ENCODE measurements at regions not wholly inside any gene's neighbourhood (a gene's known extent, or its start where the extent isn't known, plus 50 kb on each side); places are given as distances from the start of the nearest gene placed in this dataset.

DNA sequence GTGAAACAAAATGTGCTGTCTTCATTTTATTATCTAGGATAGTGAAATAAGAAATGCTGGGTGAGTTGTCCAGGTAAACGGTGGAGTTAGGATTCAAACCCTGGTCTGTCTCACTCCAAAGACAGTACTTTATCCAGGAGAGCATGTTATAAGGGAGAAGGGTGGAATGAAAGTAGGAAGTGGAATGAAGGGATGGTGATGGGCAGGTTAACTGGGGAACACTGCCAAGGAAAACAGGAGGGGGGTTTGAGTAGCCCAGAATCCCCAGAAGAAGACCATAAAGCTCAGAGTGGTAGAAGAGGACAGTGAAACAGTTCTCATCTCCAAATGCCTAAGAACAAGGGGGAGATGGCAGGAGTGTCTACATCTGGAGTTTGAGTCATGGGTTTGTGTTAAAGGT is 169.0 kb downstream of the BARX2 start:
- no peak for DNase-seq (ENCODE audit: low read depth, low spot score)
- ChIA-PET CTCF (interaction anchor here (0.5 kb wide), 1 partner anchor 62 kb away, joined by 3 read pairs; no protein-coding TSS in a partner anchor), POLR2A (no interaction called here)
- no peak for TF ChIP-seq SIN3A (IDR thresholded peaks at IDR 0.05; ENCODE audit: borderline replicate concordance, insufficient read depth, low read depth, low read length)
- TF ChIP-seq, protein P1, sequence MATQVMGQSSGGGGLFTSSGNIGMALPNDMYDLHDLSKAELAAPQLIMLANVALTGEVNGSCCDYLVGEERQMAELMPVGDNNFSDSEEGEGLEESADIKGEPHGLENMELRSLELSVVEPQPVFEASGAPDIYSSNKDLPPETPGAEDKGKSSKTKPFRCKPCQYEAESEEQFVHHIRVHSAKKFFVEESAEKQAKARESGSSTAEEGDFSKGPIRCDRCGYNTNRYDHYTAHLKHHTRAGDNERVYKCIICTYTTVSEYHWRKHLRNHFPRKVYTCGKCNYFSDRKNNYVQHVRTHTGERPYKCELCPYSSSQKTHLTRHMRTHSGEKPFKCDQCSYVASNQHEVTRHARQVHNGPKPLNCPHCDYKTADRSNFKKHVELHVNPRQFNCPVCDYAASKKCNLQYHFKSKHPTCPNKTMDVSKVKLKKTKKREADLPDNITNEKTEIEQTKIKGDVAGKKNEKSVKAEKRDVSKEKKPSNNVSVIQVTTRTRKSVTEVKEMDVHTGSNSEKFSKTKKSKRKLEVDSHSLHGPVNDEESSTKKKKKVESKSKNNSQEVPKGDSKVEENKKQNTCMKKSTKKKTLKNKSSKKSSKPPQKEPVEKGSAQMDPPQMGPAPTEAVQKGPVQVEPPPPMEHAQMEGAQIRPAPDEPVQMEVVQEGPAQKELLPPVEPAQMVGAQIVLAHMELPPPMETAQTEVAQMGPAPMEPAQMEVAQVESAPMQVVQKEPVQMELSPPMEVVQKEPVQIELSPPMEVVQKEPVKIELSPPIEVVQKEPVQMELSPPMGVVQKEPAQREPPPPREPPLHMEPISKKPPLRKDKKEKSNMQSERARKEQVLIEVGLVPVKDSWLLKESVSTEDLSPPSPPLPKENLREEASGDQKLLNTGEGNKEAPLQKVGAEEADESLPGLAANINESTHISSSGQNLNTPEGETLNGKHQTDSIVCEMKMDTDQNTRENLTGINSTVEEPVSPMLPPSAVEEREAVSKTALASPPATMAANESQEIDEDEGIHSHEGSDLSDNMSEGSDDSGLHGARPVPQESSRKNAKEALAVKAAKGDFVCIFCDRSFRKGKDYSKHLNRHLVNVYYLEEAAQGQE (IDR thresholded peaks at IDR 0.05; ENCODE audit: insufficient read depth in 1 of 2, low read depth in 2 of 2, low read length in 1 of 2) = no peak
- no peak for TF ChIP-seq TCF7L2 (IDR thresholded peaks at IDR 0.05; ENCODE audit: low read depth, low read length)
- TF ChIP-seq, protein P2, sequence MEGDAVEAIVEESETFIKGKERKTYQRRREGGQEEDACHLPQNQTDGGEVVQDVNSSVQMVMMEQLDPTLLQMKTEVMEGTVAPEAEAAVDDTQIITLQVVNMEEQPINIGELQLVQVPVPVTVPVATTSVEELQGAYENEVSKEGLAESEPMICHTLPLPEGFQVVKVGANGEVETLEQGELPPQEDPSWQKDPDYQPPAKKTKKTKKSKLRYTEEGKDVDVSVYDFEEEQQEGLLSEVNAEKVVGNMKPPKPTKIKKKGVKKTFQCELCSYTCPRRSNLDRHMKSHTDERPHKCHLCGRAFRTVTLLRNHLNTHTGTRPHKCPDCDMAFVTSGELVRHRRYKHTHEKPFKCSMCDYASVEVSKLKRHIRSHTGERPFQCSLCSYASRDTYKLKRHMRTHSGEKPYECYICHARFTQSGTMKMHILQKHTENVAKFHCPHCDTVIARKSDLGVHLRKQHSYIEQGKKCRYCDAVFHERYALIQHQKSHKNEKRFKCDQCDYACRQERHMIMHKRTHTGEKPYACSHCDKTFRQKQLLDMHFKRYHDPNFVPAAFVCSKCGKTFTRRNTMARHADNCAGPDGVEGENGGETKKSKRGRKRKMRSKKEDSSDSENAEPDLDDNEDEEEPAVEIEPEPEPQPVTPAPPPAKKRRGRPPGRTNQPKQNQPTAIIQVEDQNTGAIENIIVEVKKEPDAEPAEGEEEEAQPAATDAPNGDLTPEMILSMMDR (IDR thresholded peaks at IDR 0.05) = no peak
- TF ChIP-seq POLR2AphosphoS5 (IDR thresholded peaks at IDR 0.05; ENCODE audit: low read depth, low read length) = no peak
- Histone ChIP-seq H3K4me3 (ENCODE audit: low read depth in 2 of 2, low read length in 2 of 2) (no peak overlapping the region), H3K4me1 (ENCODE audit: control insufficient read depth, insufficient read depth, low read length) (no peaks in the 10 kb centered on the region), H3K27me3 (ENCODE audit: control insufficient read depth, insufficient read depth, low read length) (no peaks in the 10 kb centered on the region), H3K27ac (ENCODE audit: low read length) (no peak overlapping the region), H3K36me3 (ENCODE audit: control insufficient read depth, insufficient read depth, low read length) (no peaks in the 10 kb centered on the region), H3K9me3 (ENCODE audit: control insufficient read depth, insufficient read depth, low read depth, low read length) (no peaks in the 10 kb centered on the region)
- in situ Hi-C loops (cut with HindIII; ENCODE audit: low pct_unique_long_range_greater_than_20kb, low sequenced_read_pairs) = no loop called here
- BruUV-seq (replicated peaks) = no TSS peak
- intact Hi-C loops (cut with micrococcal nuclease; ENCODE audit: unreplicated experiment) = no loop called here
- no peak for ATAC-seq

DNA sequence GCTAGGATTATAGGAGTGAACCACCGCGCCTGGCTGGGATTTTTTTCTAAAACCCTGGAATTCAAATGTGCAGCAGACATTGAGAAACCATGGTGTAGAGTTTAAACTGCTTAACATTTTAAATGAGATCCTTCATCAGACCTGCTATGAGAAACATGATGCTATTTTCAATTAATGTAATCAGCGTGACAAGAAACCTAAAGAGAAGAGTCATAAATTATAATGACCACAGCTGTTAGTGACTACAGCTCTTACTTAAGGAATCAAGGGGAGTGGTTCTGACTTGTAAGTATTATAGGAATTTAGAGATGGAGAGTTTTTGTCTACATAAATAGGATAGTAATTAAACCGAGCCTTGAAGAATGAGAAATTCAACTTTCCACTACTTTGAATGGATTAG is 170.6 kb downstream of the BARX2 start:
- TF ChIP-seq TCF7L2 (IDR thresholded peaks at IDR 0.05; ENCODE audit: low read depth, low read length) (no peak), SIN3A (IDR thresholded peaks at IDR 0.05; ENCODE audit: borderline replicate concordance, insufficient read depth, low read depth, low read length) (no peak), POLR2AphosphoS5 (IDR thresholded peaks at IDR 0.05; ENCODE audit: low read depth, low read length) (no peak)
- TF ChIP-seq, protein P2 (IDR thresholded peaks at IDR 0.05) = no peak
- TF ChIP-seq, protein P1 (IDR thresholded peaks at IDR 0.05; ENCODE audit: insufficient read depth in 1 of 2, low read depth in 2 of 2, low read length in 1 of 2) = no peak
- in situ Hi-C loops (cut with HindIII; ENCODE audit: low pct_unique_long_range_greater_than_20kb, low sequenced_read_pairs) (no loop called here), intact Hi-C loops (cut with micrococcal nuclease; ENCODE audit: unreplicated experiment) (no loop called here)
- no peaks in the 10 kb centered on the region for H3K36me3 ChIP-seq (ENCODE audit: control insufficient read depth, insufficient read depth, low read length)
- DNase-seq (ENCODE audit: low read depth, low spot score) (no peak), ATAC-seq (no peak)
- ChIA-PET CTCF (no interaction called here), POLR2A (no interaction called here)
- BruUV-seq (replicated peaks) = no TSS peak
- no peak overlapping the region for H3K4me3 ChIP-seq (ENCODE audit: low read depth in 2 of 2, low read length in 2 of 2)
- H3K27ac ChIP-seq (ENCODE audit: low read length) = no peak overlapping the region
- H3K9me3 ChIP-seq (ENCODE audit: control insufficient read depth, insufficient read depth, low read depth, low read length) = no peaks in the 10 kb centered on the region; the same call in 1 of the 2 replicates
- no peaks in the 10 kb centered on the region for H3K27me3 ChIP-seq (ENCODE audit: control insufficient read depth, insufficient read depth, low read length)
- H3K4me1 ChIP-seq (ENCODE audit: control insufficient read depth, insufficient read depth, low read length) = no peaks in the 10 kb centered on the region
